ENCODE measurements at regions not wholly inside any gene's neighbourhood (a gene's known extent, or its start where the extent isn't known, plus 50 kb on each side); places are given as distances from the start of the nearest gene placed in this dataset.

DNA sequence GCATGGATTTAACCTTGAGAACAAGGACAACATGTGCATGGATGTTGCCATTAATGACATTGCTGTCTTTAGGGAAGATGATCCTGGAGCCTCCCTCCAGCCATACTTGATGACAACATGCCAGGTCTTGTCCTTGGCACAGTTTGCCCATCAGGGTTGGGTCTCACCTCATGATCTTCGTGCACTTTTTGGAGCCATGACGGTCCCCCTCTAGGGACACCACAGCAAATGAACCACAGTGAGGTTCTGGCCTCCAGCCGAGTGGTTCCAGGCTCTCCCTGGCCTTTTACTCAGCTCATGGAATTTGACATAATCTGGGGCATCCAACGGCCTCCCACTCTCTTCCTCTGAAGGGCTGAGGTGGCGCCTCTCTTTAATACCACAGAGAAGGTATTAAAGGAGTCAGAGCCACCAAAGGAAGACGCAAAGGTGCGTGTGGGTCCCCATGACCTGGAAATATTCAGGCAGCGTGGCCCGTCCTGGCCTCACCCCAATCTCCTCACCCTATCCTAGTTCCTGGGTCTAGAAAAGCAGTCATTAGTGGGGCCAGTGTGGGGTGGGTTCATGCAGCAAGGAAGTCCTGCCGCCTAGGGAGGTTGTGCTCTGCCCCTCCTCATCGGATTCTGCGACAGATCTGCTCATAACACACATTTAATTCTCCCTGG lies 184.8 kb downstream of the CXCL12 start:
- intact Hi-C loops (cut with micrococcal nuclease) = no loop called here

DNA sequence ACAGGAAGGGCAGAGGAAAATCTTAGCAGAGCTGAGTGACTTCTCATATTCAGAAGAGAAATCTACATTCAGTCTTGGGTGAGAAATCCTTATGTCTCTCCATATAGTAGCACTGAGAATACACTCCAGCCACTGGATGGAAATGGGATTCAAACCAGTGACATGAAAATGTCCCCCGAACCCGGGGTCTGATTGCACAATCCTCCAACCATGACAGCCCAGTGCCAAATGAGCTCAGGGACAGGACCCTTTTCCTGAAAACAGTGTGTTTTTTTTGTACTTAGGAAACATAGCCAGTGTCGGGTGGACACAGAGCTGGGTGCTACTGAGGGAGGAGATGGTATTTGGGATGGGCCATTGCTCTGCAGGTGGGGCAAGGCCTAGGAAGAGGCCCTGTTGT lies 185.6 kb downstream of the CXCL12 start:
- intact Hi-C loops (cut with micrococcal nuclease) = no loop called here

GRCh38 chr10:44198780-44199097 lies 186.2 kb downstream of the CXCL12 start:
- intact Hi-C loops (cut with micrococcal nuclease) = no loop called here

- intact Hi-C loops (cut with micrococcal nuclease) = no loop called here
Measured at GRCh38 chr10:44198096-44198779, 186.7 kb downstream of the CXCL12 start.

- intact Hi-C loops (cut with micrococcal nuclease) = no loop called here
Measured at GRCh38 chr10:44197646-44198045, 187.3 kb downstream of the CXCL12 start.

- intact Hi-C loops (cut with micrococcal nuclease) = no loop called here
Measured at GRCh38 chr10:44196336-44196735, 188.6 kb downstream of the CXCL12 start.

DNA sequence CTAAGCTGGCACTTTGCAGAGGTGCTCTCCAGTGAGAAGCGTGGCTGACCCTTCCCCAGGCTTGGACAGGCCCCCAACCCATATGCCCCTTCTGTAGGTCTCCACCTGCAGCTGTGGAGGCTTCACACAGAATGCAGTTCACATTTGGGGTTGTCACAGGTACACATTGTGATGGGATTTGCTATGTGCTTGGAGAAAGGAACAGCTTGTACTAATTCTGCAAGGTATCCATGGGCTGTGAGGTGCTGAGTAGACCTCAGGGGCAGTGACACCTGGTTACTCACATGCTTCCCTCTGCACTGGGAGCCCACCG lies 188.9 kb downstream of the CXCL12 start:
- intact Hi-C loops (cut with micrococcal nuclease) = no loop called here

- intact Hi-C loops (cut with micrococcal nuclease) = no loop called here
Measured at GRCh38 chr10:44195112-44196007, 189.5 kb downstream of the CXCL12 start.

DNA sequence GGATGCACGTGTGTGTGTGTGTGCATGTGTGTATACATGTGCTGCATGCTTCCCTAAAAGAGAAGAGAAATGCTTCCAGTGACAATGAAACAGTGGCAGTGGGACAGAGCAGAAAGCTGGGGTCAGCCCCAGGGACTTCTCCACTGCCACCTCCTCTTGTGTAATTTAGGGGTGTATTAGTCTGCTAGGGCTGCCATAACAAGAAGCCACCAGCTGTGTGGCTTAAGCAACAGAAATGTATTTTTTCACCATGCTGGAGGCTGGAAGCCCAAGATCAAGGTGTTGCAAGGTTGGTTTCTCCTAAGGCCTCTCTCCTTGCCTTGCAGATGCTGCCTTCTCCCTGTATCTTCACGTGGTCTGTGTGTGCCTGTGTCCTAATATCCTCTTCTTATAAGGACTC lies 190.5 kb downstream of the CXCL12 start:
- intact Hi-C loops (cut with micrococcal nuclease) = no loop called here

DNA sequence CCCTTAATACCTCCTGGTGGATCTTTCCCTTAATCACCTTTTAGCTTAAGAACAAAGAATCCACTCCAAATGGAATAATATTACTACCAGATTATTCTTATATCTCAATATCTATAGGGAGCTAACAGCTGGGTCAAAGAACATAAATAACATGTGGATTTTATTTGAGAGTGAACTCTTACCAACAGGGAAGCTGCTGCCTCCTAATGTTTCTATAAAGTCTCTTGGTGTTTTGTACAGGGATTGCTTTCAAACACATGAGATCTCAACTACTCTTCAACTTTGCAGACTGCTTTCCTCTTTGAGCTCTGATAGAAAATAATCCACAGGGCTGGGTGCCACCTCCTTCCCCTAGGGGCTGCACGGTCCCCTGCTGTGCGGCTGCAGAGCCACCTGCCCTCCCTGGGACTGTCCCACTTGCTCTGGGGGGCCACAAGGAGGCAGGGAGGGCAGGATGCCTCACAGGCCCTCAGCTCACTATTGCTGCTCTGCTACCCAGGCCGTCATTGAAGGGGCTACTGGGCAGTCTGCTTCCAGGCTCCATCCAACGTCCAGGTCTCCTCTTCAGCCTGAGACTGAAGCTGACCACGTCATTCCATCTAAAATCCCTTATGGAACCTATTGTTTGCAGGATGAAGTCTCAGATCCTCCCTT lies 191.2 kb downstream of the CXCL12 start:
- intact Hi-C loops (cut with micrococcal nuclease) = no loop called here

DNA sequence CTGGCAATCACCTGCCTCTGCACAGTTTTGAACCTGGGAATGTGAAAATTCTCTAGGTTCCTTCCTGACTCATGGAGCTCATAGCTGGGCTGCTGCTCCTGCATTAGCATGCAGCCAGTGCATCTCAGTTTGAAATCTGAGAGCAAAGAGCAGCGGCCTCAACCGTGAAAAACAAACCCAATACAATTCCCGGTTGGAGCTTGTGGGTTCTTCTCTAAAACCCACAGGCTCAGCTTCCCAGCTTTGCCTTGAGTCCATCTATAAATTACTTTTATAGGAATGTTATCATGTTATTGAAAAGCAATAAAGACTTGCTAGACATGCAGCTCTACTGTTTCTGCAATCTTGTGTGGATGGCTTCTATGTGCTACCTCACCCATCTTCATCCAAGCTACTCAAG lies 191.7 kb downstream of the CXCL12 start:
- intact Hi-C loops (cut with micrococcal nuclease) = no loop called here

- intact Hi-C loops (cut with micrococcal nuclease) = no loop called here
Measured at GRCh38 chr10:44192435-44192834, 192.5 kb downstream of the CXCL12 start.

DNA sequence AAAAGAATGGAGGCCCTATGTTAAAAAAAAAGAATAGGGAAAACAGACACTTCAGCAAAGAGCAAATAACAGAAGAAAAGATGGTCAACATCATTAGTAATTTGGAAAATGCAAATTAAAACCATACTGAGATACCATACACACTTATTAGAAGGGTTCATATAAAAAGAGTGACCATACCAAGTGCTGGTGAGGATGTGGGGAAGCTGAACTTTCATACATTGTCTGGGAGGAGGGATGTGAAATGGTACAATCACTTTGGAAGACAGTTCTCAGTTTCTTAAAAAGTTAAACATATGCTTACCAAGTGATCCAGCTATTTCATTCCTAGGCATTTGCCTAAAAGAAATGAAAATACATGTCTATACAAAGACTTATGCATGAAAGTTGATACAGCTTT lies 194.4 kb downstream of the CXCL12 start:
- intact Hi-C loops (cut with micrococcal nuclease) = no loop called here

GRCh38 chr10:44186821-44187220 lies 198.1 kb downstream of the CXCL12 start:
- intact Hi-C loops (cut with micrococcal nuclease) = no loop called here

DNA sequence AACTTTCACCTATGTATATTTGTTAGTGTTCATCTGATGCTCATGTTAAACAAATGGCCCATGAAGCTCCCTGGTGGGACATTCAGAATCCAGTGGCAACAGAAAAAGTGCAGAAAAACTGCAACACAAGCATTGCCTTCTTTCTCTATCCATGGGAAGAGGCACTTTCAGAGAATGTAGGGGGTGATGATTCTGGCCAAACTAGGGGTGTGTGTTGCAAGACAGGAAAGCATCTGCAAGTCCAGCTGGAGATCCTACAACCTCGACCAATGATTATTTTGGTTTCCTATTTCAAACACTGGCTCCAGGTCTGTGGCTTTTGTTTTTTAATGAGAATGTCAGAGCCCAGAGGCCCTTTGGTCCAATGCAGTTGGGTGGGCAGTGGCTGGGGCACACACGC lies 198.7 kb downstream of the CXCL12 start:
- intact Hi-C loops (cut with micrococcal nuclease) = no loop called here

DNA sequence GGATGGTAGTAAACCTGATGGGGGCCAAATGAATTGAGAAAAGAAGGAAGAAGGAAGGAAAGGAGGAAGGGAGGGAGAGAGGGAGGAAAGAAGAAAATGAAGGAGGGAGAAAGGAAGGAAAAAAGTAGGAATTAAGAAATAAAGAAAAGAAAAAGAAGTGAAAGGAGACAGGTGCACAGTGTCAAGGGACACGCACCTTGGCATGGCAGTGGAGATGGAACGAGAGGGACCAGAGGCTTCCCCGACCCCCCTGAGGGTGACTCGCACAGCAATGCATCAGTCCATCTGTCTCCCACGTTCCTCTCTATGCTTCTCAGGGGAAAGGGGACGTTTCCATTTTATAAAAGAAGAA lies 199.6 kb downstream of the CXCL12 start:
- intact Hi-C loops (cut with micrococcal nuclease) = no loop called here

DNA sequence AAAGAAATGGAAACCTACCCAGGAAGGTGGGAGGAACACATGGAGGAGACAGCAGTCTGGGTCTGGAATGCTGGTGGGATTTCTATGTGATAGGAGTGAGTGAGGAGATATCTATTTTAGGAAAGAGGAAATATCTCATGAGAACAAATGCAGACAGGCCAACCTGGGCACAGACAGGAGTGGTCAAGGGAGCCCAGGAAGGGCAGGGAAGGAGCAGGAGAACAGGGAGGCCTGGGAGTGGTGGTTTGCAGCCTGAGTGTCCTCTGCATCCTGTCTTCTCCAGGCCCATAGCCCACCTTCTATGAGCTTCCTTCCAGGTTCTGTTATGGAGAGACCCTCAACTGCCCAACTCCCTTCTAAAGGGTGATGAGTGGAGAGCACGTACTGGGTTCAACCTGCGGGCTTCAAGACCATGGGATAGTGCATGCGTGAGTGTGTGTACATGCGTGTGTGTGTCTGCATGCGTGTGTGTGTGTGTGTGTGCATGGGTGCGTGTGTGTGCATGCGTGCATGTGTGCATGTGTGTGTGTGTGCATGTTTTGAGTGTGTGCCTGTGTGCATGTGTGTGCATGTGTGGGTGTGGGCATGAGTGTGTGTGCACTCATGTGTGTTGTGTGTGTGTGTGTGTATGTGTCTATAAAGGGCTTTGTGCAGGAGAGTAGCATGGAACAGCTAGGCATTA lies 200.1 kb downstream of the CXCL12 start:
- intact Hi-C loops (cut with micrococcal nuclease) = no loop called here

DNA sequence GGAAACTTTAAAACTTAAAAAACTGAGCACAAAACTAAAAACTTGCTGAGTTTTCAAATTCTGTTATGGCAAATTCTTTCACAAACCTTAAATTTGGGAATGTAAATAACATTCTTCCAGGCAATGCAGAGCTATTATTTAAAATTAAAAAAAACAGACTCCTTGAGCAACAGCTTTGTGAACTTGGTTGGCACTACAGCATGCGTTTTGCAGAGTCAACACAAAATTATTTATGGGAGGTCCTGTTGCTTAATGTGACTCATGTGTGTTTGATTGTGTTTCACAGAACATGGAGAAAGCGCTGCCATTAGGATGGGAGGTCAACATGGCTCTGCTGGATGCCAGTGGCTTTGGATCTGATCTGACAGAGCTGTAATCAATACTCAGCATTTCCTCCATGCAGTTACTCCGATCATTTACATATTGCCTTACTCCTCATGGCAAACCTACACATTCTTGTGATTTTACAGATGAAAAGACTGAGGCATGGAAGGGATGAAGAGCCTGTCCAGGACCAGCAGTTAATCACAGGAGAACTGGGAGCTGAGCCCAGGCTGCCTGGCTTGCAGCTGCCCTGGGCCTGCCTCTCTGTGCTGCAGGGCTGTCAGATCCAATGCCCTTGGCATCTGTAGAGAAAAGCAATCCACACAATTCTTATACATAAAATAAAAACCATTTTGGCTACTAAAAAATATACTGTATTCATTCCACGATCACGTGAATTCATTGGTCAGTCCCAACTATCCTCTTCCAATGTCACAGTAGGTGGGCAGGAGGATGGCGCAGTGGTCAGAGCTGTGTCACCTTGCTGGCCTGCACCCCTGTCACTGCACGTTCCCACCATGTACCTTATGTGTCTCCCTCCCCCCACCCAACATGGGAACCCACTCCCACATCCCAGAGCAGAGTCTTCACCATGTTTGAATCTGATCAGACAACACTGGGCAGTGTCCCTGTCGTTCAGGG lies 200.9 kb downstream of the CXCL12 start:
- intact Hi-C loops (cut with micrococcal nuclease) = no loop called here

- intact Hi-C loops (cut with micrococcal nuclease) = no loop called here
Measured at GRCh38 chr10:44182909-44183308, 202.0 kb downstream of the CXCL12 start.
